Prostate gland (tissue), 2 donors: ENCODE measurements at regions not wholly inside any gene's neighbourhood (a gene's known extent, or its start where the extent isn't known, plus 50 kb on each side); places are given as distances from the start of the nearest gene placed in this dataset.

Experiments used
- CTCF ChIP-seq, 4 experiments: fragments of 200-600 bp in 2 of 4; fragments of 450-650 bp in 2 of 4; sonication (generic) in 2 of 4; IDR thresholded peaks; 1 replicate in 3 of 4; 2 replicates in 1 of 4; pipeline ENCODE4 v1.5.1; 2016 to 2019; ENCODE audit warnings: antibody characterized with exemption in 4 of 4, mild to moderate bottlenecking in 2 of 4, moderate library complexity in 2 of 4
- POLR2A ChIP-seq: fragments of 450-650 bp; IDR thresholded peaks from one replicate; pipeline ENCODE4 v1.6.1; 2016; ENCODE audit warnings: antibody characterized with exemption, mild to moderate bottlenecking

DNA sequence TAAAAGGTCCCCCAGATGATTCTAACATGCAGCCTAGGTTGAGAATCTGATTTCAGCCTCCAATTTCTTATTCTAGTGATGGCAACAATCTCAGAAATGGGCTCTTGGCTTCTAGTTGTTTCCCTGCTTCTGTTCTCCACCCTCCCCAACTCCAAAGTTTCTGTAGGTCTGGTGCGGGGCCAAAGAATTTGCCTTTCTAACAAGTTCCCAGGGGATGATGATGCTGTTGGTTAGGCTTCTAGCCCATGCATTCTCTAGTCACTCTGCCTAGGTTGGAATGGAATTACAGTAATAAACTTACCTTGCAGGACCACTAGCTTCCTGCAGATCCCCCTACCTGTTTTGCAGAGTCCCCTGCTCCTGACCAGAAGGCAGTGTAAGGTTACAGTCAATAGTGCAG, 103.2 kb upstream of the PPP2R3A start:
- TF ChIP-seq POLR2A (no peak), CTCF (IDR thresholded peaks at IDR 0.05) (no peak)
